HG03439 (cell line): ENCODE measurements at regions not wholly inside any gene's neighbourhood (a gene's known extent, or its start where the extent isn't known, plus 50 kb on each side); places are given as distances from the start of the nearest gene placed in this dataset.

Experiments used
- ATAC-seq: cut with Tn5 transposase; IDR thresholded peaks from one replicate; pipeline ENCODE4 v1.9.1; 2021; ENCODE audit warnings: mild to moderate bottlenecking, moderate library complexity; ENCODE audit not compliant: unreplicated experiment

DNA sequence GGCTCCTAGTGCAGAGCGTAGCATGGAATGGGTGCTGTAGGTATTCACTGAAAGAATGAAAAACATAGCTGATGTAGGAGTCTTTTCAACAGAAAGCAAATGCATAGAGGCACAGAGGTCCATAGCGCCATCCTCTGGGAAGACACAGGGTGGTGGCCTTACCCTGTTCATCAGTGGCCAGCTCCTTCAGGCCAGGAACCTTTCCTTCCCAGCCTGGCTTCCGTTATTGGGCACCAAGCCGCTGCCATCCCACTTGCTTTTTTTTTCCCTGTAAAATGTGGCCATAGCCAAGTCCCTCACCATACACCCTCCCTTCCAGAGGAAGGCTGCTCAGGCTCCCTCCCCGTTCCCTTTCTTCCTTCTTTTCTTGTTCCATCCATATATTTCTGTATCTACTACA lies 118.1 kb downstream of the ZNF621 start:
- no peak for ATAC-seq

GRCh38 chr3:40645883-40646282 lies 121.1 kb downstream of the ZNF621 start:
- ATAC-seq = no peak

- ATAC-seq = no peak
These were observed 124.6 kb downstream of the ZNF621 start for GRCh38 chr3:40649346-40649745.

GRCh38 chr3:40652072-40652471 lies 127.3 kb downstream of the ZNF621 start:
- ATAC-seq = no peak

- no peak for ATAC-seq
These were observed 128.2 kb downstream of the ZNF621 start for GRCh38 chr3:40653001-40653400.

DNA sequence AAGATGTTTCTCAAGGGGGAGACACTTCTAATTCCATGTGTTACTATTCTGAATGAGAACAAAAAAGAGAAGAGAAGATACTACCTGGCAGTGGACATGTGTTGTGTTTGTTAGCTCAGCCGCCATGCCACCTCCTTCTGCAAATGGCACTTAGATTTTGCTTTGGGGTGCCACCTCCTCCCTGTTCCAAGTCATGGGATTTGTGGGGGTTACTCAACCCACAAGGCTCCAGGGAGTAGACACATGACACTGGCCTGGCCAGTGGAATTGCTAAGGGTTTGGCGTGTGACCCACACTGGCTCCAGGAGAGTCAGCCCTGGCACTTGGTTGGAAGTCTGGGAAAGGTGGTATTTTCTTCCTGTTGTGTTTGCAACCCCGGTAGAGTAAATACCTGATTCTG lies 129.1 kb downstream of the ZNF621 start:
- no peak for ATAC-seq

DNA sequence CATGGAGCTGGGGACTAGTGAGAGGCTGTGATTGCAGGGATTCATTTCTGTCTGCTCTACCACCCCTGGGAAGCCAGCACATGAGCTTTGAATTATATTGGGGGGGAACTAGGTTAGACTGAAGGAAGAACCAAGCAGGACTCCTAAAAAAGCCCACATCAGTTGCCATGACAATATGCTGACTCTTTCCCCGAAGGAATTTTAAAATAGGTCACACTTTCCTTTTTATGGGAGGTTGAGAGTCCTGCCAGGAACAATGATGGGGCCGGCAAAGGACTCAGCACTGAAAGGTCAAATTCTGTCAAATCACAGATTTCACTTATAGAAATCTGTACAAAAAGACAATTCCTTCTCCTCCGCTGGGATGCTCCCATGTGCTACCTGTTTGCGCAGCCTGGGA lies 130.8 kb downstream of the ZNF621 start:
- ATAC-seq = no peak

- ATAC-seq = no peak
These were observed 132.9 kb downstream of the ZNF621 start for GRCh38 chr3:40657623-40658022.

- no peak for ATAC-seq
These were observed 133.5 kb downstream of the ZNF621 start for GRCh38 chr3:40658305-40658704.

- ATAC-seq = no peak
These were observed 135.8 kb downstream of the ZNF621 start for GRCh38 chr3:40660554-40660953.

GRCh38 chr3:40661284-40661683 lies 136.5 kb downstream of the ZNF621 start:
- no peak for ATAC-seq

- no peak for ATAC-seq
These were observed 138.5 kb downstream of the ZNF621 start for GRCh38 chr3:40663280-40663679.

DNA sequence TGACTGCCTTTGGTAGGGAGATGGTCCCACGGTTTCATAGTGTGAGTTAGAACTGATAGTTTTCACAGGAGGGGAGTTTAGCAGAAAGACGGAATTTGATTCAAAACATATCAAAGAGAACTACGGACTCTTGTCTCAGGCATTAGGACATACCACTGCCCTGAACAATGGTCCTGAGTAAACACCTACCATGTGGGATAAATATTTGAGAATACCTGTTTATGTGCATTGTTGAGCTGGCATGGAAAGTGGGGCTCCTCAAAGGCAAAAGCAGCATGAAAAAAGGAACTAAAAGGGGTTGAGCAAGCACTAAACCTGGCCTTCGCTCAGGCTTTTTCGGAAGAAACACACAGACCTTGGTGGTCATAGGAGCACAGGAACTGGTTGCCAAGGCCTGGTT lies 144.4 kb downstream of the ZNF621 start:
- no peak for ATAC-seq

DNA sequence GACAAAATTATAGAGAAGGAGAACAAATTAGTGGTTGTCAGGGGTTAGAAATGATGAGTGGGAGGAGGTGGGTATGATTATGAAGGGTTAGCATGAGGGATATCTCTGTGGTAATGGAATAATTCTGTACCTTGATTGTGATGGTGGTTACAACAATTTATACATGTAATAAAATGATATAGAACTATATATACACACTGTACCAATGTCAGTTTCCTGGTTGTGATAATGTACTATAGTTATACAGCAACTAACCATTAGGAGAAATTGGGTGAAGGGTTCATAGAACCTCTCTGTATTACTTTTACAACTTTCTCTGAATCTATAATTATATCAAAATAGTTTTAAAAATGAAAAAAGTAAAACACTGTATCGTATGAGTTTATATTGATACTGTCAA lies 148.1 kb downstream of the ZNF621 start:
- ATAC-seq = no peak

DNA sequence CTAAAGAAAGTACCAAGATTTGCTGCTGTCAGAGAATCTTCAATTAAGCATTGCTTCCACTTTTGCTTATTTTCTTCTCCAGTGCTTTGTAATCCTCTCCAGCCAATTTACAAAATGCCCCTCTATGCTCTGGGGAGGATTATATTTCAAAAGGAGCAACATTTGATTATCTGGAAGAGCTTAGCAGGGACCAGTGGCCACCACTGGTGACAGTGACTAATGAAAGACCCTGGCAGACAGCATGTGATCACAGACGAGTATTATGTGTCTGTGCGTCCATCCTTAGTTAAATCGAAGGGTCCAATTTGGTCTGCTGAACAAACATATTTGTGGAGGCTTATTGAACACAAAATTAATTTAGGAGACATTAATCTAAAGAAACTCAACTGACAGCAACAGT lies 152.6 kb downstream of the ZNF621 start:
- no peak for ATAC-seq

DNA sequence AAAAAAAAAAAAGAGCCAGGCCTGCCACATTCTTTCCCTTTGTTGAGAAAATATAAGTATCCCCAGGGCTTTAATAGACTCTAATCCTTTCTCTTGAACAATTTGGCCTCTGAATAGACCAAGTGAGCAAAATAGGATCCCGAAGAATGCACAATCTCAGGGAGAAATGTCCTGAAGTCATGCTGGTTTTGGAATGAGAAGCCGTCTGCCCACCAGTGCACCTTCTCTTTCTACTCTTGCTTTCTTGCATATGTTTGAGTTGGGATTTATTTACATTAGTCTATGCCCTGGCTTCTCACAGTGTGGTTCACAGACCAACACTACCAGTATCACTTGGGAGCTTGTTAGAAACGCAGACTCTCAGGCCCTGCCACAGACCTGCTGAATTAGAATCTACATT lies 153.0 kb downstream of the ZNF621 start:
- no peak for ATAC-seq

GRCh38 chr3:40679290-40679689 lies 154.5 kb downstream of the ZNF621 start:
- ATAC-seq = no peak

DNA sequence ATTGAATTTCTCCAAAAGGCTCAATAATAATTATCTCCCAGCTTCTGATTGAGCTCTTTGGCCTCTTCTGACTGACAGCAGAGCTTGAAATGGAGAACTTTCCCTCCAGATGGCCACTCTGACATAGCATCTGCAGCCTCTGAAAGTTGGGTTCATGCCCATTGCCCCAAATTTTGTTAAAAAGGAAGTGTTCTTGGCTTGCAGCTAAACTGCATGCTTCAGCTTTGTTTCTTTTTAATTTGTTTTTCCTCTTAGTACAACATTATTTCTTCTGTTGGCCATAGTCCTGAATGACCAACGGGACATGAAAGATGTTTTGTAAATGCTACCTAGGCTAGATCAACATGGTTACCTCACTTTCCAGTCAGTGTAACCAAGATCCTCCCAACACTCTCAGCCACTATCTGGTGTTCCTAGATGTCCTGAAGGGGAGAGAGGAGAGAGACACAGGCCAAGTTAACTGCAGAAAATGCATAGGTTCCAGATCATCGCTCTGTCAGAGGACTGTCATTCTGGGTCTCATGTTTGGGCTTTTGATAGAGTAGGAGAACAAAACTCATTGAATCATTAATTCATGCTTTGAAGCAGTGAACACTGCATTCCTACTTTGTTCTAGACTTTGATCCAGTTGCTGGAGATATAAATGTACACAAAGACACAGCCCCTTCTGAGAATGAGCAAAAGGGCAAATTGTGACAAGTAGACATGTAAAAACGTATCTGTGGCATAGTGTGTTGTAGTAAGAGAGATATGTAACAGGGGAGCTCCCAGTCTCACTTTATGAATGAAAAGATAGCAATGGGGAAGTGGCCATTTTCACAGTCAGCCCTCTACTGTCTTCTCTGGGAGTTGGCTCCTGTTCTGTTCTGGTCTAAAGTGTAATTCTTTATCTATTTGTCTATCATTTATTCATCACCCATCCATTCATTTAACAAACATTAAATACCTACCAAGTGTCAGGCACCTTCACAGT lies 156.2 kb downstream of the ZNF621 start:
- ATAC-seq = no peak

DNA sequence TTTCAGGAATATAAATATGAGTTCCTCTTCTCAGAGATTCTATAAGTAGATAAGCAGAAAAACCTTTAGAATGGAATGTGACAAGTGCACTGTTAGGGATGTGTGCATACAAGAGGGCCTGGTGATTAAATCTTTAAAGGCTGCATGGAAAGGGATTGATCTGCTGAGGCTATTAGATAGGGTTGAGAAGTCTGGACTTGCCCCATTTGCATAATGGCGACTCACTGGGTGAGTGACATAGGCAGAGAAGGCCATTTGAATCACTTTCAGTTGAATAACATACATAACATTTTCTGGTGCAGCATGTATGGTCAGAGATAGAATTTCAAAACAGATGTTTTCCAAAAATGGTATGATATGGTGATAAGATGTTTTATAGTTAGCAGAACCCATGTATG lies 156.9 kb downstream of the ZNF621 start:
- no peak for ATAC-seq

- no peak for ATAC-seq
These were observed 165.1 kb downstream of the ZNF621 start for GRCh38 chr3:40689837-40690236.

GRCh38 chr3:40690749-40691451 lies 166.1 kb downstream of the ZNF621 start:
- no peak for ATAC-seq

- ATAC-seq = no peak
These were observed 166.7 kb downstream of the ZNF621 start for GRCh38 chr3:40691452-40691861.
